HUES64 (cell line): ENCODE measurements at regions not wholly inside any gene's neighbourhood (a gene's known extent, or its start where the extent isn't known, plus 50 kb on each side); places are given as distances from the start of the nearest gene placed in this dataset.

ENCODE experiments used
- H3K27ac ChIP-seq: 2 replicates; pipeline ENCODE4 v1.7.0; 2013; ENCODE audit warnings: low read depth, low read length, inconsistent platforms
- H3K27me3 ChIP-seq: 2 replicates; pipeline ENCODE4 v1.6.1; 2013; ENCODE audit warnings: mild to moderate bottlenecking, low read length; ENCODE audit not compliant: insufficient read depth
- H3K36me3 ChIP-seq: 2 replicates; pipeline ENCODE4 v1.6.1; 2013; ENCODE audit warnings: mild to moderate bottlenecking, low read length; ENCODE audit not compliant: insufficient read depth
- H3K4me1 ChIP-seq: 2 replicates; pipeline ENCODE4 v1.6.1; 2013; ENCODE audit warnings: mild to moderate bottlenecking, low read length, moderate library complexity; ENCODE audit not compliant: insufficient read depth
- H3K4me3 ChIP-seq: 2 replicates; pipeline ENCODE4 v1.5.1; 2013; ENCODE audit warnings: mild to moderate bottlenecking, low read length, moderate library complexity
- H3K9ac ChIP-seq: 2 replicates; pipeline ENCODE4 v1.6.1; 2013; ENCODE audit warnings: mild to moderate bottlenecking, low read depth, low read length
- H3K9me3 ChIP-seq: 2 replicates; pipeline ENCODE4 v1.6.1; 2013; ENCODE audit warnings: low read depth, low read length; ENCODE audit not compliant: insufficient read depth
- WGBS: fragments of 150-250, 120-280 bp; methylation state at CpG from one replicate; pipeline ENCODE4 v1.1.7; 2013; ENCODE audit warnings: missing lambda C conversion rate; 5-methylcytosine and 5-hydroxymethylcytosine counted together

DNA sequence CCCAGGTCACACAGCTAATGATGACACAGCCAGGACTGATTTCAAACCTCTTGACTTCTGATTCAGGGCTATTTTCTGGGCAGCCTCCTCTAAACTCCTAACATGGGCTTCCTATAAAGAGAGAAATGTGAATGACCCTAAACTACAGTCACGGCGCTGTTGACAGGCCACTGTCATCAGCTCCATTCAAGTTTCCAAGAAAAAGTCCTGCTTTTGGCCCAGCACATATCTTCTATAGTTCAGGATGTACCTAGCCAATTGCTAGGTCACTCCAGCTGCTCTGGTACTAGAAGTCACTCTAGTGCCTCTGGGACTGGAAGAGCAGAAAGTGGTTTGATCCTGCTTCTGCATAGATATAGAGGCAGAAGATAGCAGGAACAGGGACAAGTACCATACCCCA lies 64.9 kb upstream of the TARS1 start:
- no peaks in the 10 kb centered on the region for H3K36me3 ChIP-seq
- H3K4me1 ChIP-seq = no peaks in the 10 kb centered on the region
- no peak overlapping the region for H3K4me3 ChIP-seq
- H3K9me3 ChIP-seq = no peaks in the 10 kb centered on the region
- H3K9ac ChIP-seq = no peak overlapping the region
- 92% methylated on average over 2 of the region's 2 CpGs for WGBS
- no peak overlapping the region for H3K27ac ChIP-seq
- H3K27me3 ChIP-seq = no peaks in the 10 kb centered on the region; the same call in 1 of the 2 replicates

DNA sequence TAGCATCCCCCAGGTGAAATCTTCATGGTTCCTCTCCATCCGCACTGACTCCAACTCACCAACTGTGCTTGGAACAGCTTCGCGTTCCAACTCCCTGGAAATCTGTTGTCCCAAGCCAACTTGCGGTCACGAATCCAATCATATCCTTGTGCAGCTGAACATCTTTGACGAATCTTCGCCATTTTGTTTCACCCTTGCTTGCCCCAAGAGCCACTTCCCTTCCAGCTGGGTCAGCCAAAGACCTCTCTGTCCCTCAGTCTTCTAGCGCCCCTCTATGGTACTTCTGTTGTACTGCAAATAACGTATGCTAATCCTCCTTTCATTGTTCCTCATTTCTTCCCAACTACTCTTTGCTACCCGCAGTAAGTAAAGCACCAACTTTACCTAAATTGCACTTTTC lies 61.0 kb upstream of the TARS1 start:
- Histone ChIP-seq H3K4me1 (no peaks in the 10 kb centered on the region), H3K27me3 (no peaks in the 10 kb centered on the region; the same call in 1 of the 2 replicates), H3K36me3 (no peaks in the 10 kb centered on the region), H3K9me3 (peaks cover 14% of the 10 kb centered on the region; the same call in 1 of the 2 replicates), H3K27ac (no peak overlapping the region), H3K4me3 (no peak overlapping the region), H3K9ac (no peak overlapping the region)
- 72% methylated on average over 10 of the region's 10 CpGs for WGBS

DNA sequence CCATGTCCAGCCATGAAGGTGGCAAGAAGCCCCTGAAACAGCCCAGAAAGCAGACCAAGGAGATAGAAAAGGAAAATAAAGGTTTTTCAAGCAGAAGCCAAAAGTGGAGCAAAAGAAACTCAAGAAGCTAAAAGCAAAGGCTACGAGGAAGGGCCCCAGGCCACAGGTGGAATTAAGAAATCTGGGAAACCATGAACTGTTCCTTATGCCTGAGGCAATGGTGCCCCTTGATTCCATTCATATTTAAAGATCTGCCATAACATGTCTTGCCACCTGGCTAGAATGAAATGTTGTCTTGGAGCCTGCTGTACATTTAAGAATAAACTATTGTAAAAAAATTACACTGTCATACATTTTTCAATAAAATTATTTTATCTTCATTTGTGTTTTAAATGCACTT lies 59.5 kb upstream of the TARS1 start:
- WGBS = 84% methylated on average over 1 of the region's 1 CpG
- Histone ChIP-seq H3K36me3 (no peaks in the 10 kb centered on the region), H3K9me3 (peaks cover 23% of the 10 kb centered on the region)

More for the DNA sequence above, 59.5 kb upstream of the TARS1 start:
- no peak overlapping the region for H3K4me3 ChIP-seq
- H3K4me1 ChIP-seq = no peaks in the 10 kb centered on the region
- H3K27ac ChIP-seq = no peak overlapping the region
- no peaks in the 10 kb centered on the region; the same call in 1 of the 2 replicates for H3K27me3 ChIP-seq
- H3K9ac ChIP-seq = no peak overlapping the region
